Left ventricle myocardium superior (tissue), 1 donor: ENCODE measurements at regions not wholly inside any gene's neighbourhood (a gene's known extent, or its start where the extent isn't known, plus 50 kb on each side); places are given as distances from the start of the nearest gene placed in this dataset.

Experiments used
- ATAC-seq: fragments of 200-7000 bp; cut with Tn5 transposase; one replicate; pipeline ENCODE4 v1.9.1; 2020; ENCODE audit warnings: mild to moderate bottlenecking, moderate library complexity
- DNase-seq: peaks from one replicate; pipeline ENCODE4 v3.0.0-alpha.2; 2020
- intact Hi-C: fragments of 100-400 bp; cut with micrococcal nuclease; formaldehyde crosslinking; loops from one replicate; pipeline ENCODE4 v1.11.0; 2022
- donor health status: DM: no; HTN: yes; CAD: no; lungs with severe emphysema.

DNA sequence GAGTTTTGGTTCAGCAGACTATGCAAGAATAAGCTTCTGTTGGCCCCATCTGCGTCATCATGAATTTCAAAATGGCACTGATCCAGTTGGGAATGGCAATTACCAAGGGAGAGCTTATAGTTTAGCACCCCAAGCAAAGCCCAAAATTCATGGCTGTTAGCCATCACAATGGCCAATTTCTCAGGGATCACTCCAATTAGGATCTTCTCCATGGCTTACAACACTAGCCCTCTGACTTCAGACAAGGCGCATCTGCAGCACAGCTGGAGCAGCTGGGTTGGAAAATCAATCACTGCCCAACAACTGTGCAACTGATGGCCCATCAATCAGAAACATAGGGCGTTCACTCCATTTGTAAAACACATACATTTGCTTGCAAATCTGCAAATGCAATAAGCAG is 273.6 kb downstream of the SRBD1 start:
- DNase-seq, result no peak
- no peak for ATAC-seq
- intact Hi-C loops, result no loop called here

DNA sequence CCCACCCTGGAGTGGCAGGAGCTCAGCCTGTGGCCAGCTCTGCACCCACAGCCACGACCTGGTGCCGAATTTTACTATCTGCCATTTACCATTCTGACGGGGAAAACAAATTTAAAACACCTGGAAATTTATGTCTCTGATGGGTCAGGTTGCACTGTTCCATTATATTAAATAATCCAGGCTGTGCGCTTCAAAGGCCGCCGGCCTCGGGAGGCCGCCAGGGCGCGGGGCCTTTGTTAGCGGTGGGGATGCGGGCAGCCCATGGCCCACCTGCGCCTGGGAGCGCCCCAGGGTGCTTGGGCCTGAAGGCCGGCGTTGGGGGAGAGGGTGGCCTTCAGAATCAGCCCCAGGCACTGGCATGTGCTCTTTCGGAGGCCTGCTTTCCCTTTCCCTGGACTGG is 276.9 kb downstream of the SRBD1 start:
- no peak for DNase-seq
- no peak for ATAC-seq
- intact Hi-C loops, result no loop called here

DNA sequence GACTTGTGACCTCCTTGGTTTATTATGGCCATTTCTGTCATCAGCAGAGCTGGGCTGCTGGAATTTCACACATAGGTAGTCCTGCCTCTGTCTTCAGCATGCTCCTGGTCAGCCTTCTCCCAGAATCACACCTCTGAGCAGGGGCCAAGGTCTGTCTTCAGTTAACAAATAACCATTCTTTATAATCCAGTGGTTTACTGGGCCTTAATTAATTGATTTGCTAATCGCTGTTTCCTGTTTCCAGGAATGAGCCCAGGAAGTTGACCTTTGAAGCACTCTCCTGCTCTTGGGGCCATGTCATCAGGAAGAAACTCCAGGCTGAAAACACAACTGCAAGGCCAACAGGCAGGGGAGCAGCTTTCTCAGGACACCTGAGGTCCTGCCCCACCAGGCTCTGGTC is 278.5 kb downstream of the SRBD1 start:
- no peak for ATAC-seq
- DNase-seq, result no peak
- intact Hi-C loops, result no loop called here

DNA sequence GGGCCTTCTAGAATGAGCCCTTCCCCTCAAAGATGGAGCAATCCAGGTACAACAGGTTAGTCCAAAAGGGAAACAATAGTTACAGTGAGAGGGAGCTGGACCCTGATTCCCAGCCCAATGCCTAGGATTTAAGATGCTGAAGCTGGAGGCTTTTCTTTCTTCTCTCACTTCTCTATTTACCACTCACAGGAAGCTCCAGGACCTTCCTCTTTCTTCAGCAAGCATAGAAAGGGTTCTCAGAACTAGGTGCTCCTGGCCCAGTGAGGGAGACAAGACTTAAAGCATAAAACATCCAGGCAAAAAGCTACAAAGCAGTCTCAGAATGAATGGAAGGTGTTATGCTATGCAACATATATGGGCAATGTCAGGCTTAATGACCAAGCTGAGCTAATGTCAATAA is 279.0 kb downstream of the SRBD1 start:
- intact Hi-C loops, result no loop called here
- no peak for ATAC-seq

DNA sequence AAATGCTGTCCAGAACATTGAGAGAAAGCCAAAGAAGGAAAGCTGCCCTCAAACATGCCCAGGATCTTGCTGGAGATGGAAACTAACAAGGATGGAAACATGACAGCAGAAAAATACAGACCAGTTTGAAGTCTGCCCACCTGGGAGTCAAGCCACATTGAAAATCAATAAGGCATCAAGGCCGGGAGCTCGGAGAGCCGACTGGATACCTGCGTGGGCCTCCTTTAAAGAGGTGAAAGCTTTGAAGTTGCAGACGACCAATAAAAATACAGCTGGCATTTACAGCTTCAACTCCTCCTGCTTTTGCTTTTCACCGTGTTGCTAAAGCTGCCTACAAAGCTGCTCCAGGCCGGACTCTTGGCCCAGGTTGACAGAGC is 279.7 kb downstream of the SRBD1 start:
- intact Hi-C loops, result no loop called here
- ATAC-seq (no peak), DNase-seq (no peak)

More for the DNA sequence above, 279.0 kb downstream of the SRBD1 start:
- no peak for DNase-seq

DNA sequence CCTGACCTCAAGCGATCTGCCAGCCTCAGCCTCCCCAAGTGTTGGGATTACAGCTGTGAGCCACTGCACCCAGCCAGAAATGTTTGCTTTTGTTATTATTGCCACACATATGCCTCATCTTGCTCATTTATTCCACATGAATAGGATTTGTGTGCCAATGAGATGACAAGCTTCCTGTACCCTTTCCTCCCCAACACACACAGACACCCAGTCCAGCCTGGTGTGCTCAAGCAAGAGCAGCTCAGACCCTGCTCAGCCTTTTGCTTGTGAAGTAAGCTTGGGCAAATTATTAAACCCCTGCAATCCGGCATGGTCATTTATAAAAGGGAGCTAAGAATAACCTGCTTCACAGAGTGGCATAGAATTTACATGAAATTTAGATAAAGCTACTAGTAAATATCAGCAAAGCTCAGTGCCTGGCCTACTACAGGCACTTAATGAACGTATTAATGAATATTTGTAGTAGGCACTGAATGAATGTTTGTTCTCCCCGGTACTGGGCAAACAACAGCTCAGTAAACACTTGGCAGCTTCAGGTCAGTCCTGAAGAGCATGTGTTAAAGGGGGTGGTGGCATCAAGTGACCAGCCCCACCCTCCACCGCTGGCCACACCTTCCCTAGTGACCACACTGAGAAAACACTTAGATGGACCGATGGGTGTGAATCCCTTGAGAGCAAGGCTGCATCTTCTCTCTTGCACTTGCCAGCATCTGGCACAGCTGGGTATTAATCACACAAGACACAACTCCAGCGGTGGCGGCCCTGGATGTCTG is 280.2 kb downstream of the SRBD1 start:
- DNase-seq (no peak), ATAC-seq (no peak)
- intact Hi-C loops, result no loop called here

DNA sequence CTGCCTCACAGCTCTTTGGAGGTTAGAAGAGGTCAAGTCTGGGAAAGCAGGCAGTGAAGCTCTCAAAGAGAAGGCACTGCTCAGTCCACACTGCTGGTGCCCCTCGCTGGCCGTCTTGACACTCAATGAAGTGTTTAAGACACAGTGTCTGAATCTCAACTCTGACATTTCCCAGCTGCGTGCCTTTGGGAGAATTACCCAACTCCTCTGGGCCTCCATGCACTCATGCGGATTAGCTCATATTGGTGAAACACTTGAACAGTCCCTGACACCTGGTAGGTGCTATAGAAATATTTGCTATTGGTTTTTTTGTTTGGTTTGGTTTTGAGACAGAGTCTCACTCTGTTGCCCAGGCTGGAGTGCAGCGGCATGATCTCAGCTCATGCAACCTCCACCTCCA is 281.0 kb downstream of the SRBD1 start:
- ATAC-seq (no peak), DNase-seq (no peak)
- intact Hi-C loops, result no loop called here

DNA sequence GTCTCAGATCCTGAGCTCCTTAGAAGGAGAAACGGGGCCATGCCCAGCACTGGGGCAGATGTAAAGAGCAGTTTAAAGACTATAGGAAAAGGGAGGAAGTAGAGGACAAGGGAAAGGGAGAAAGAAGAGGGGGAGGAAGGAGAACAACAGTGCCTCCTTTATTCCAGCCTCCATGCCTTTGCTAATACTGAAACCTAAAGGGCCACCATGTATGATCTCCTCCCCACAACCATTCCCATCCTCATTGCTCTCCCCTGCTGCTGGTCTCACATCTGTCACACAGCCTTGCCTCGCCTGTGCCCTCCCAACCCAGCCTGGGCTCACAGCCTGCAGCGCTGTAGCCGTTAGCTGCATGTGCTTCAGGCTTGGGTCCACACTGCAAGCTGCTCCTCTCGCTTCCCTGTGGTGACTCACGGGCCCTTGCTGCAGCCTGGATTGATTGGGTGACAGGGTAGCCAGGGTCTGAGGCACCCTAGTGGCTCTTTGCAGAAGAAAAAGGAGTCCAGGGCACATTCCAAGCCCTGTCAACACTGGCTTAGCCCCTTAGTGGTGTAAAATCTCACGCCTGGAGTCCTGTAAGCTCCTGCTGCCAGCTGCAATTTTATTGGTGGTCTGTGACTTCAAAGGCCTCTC is 281.9 kb downstream of the SRBD1 start:
- ATAC-seq, result no peak
- intact Hi-C loops, result no loop called here
- DNase-seq, result no peak

DNA sequence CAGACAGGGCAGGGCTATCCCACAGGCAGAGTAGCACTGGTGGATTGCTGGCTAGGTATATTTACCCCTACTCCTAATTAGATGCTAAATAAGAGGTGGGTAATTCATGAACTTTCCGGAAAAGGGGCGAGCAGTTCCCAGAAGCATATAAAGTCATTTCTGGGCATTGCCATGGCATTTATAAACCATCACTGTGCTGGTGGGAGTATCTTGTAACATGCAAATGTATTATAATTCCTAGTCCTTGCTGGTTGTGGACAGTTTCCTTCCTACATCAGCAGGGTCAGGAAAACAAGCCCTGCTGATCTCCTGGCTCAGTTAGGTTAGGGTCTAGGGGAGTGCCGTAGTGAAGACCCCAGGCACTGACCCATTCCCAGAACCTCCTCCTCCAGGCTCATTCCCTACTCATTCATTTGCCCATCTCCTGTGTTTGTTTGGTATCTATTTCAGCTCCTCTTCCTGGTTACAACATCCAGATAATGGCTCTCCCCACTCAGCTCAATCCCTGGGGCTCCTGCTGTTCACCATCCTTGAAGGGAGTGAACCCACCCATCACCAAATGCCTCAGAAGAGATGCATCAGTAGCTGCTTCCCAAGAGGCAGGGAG is 282.7 kb downstream of the SRBD1 start:
- intact Hi-C loops, result no loop called here
- DNase-seq, result no peak
- ATAC-seq, result no peak

DNA sequence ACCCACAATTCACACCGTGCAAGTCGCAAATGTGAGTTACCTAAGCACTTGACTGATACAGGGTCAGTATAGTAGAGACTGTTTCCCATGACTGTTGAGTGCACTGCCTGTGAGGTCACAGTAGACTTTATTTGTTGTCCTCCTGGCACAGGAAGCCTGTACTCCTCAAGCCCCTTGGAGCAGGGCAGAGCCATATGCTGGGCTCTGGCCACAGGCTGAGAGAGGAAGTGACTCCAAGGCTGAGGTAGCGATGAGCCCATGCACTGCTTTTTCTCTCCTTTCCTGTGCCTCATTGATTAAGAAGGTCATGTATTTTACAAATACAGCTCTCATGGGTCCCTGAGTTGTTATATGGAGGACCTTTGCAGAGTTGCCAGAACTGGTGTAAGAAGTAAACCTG is 287.7 kb downstream of the SRBD1 start:
- intact Hi-C loops, result no loop called here
- DNase-seq (no peak), ATAC-seq (no peak)

DNA sequence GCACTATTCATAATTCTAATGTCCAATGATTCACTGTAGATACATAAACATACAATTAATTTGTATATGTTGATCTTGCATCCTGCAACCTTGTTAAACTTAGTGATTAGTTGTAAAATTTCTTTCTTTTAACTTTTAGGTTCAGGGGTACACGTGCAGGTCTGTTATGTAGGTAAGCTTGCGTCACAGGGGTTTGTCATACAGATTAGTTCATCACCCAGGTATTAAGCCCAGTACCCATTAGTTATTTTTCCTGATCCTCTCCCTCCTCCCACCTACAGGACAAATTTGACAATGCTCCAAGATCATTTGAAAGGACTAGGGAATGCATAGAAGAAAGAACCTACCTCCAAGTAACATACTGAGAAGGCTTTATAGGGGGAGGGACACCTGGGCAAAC is 290.1 kb downstream of the SRBD1 start:
- ATAC-seq (no peak), DNase-seq (no peak)
- intact Hi-C loops, result no loop called here

DNA sequence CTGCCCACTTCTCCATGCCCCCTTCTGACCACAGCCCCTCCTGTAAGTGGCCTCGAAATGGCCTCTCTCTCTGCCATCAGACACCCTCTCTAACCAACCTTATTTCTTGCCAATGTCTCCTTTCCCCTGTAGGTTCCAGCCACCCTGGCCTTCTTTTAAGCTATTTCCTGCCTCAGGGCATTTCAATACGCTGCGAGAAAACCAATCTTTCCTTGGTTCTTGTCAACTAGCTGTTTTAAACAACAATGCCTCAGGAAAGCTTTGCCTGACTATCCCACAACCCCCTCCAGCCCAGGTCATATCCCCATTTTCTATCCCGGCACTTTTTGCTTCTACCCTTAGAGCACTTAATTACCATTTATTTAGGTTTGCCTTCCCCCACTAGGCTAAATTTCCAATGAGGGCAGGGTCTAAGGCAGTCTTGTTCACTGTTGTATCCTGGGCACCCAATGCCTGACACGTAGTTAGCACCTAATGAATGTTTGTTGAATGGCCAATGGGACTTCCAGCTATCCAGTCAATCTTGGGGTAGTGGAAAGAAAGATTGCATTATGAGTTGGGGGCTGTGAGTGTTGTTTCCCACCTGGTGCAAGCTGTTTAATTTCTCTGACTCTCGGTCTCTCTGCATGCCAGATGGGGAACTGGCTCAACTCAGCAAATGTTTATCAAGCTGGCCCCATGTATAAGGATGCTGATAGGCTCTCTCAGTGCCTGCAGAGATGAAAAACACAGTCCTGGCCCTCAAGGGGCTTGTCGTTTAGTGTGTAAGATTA is 291.2 kb downstream of the SRBD1 start:
- intact Hi-C loops, result no loop called here
- DNase-seq, result no peak
- no peak for ATAC-seq

DNA sequence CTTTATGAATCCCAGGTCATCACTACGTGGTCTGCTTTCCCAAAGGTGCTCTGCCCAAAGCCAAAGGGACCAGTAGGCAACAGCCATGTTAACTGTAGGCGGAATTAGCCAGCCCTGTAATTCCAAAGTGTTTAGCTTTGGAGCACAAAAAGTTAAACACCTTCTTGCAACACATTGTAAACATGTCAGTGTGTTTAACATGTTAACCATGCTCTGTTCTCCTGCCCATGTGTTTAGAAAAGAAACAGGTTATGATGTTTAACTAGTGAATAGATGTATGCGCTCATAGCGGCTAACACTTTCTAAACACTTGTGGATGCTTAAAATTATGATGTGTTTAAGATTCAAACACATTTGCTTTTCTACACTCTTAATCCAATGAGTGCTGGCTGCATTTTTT is 292.4 kb downstream of the SRBD1 start:
- intact Hi-C loops, result no loop called here
- no peak for DNase-seq
- no peak for ATAC-seq

DNA sequence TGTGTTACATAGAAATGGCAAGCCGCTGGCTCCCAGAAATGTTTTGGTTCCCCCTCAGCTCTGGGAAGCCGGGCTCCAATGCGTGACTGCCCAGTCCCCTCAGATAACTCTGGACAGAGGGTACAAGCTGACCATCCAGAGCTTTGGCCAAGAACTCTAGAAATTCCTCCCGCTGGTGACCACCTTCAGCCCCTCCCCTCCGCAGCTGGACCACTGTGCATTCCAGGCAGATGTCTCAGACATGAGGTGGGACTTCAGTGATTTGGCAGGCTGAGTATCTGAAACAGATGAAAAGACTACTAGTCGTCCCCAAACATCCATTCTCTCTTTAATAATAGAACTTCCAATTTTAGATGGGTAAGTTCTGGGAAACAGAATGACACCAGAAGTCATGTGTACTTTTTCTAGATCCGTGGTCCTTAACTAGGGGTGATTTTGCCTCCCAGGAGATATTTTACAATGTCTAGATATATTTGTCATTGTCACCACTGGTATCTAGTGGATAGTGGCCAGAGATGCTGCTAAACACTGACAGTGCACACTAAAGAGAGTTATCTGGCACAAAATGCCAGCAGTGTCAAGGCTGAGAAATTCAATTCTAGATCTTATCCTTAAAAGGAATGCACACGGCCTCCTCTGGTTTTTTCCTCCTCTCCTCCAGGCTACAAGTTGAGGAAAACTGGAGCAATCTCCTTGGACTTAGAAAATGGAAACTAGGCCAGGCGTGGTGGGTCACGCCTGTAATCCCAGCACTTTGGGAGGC is 294.3 kb downstream of the SRBD1 start:
- ATAC-seq (no peak), DNase-seq (no peak)
- intact Hi-C loops, result no loop called here

DNA sequence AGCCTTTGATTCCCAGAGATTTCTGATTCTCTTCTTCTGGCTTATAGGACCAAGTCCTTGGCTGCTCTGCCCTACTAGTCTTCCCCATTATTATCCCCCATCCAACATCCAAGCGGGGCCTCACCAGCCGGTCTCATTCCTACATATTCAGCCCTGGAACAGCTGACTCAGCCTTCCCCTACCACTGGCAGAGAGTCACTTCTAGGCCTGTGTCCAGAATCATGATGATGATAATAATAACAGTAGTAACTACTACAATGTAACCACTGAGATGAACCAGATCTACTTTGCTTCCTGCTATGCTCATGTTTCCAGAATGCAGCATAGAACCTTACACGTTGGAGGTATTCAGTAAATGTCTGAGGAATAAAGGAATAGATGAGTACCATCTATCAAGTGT is 295.2 kb downstream of the SRBD1 start:
- intact Hi-C loops, result no loop called here
- ATAC-seq, result no peak
- DNase-seq, result no peak

DNA sequence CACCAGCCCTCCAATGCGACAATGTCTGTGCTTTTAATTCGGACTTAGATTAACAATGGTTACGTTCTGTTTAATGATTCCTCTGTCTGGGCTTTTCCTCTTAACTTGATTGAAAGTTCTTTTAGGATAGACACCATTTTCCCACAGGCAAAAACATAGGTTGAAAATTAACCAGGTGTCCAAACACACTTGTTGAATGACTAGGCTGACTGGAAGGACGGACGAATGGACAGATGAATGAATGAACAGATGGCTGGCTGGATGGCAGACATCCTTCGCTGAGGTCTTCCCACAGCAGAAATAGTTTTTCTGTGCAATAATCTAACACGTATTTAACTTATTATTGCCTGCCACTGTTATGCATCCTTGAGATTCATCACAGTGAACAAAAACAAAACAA is 298.8 kb downstream of the SRBD1 start:
- no peak for ATAC-seq
- DNase-seq, result no peak
- intact Hi-C loops, result no loop called here

DNA sequence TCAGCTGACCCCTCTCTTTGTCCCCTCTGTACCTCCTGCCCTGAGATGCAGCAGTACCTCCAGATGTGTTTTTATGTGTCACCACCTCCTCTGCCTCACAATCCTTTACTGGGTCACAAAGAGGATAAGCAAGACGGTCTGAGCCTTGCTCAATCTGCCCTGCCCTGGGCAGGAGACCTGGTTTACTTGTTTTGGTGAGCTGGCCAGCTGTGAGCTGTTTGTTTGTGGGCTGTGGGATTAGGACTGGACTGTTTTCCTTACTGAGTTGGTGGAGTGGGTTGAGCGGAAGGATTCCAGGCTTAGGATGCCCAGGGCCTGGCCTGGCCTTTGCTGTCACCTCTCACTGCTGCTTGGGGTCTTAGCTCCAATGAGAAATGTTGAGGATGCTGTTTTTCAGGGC is 299.5 kb downstream of the SRBD1 start:
- DNase-seq (no peak), ATAC-seq (no peak)
- intact Hi-C loops, result no loop called here

DNA sequence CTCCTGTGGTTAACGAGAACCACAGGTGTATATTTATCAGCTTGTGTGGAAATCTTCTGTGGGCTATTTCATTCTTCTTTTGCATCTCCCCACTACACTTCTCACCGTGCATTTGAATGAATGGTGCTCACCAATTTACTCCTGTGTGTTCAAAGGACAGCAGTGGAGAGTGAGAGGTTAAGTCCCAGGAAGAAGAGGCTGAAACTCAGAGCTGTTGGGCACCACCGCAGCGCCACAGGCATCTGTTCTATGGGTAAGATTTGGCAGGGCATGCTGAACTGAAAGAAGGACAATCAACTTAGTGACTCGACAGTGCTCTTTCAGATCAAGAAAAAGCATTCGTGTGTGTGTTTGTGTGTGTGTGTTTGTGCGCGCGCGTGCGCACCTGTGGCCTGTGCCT is 297.9 kb upstream of the SIX2 start:
- ATAC-seq, result no peak
- intact Hi-C loops, result no loop called here
- no peak for DNase-seq

DNA sequence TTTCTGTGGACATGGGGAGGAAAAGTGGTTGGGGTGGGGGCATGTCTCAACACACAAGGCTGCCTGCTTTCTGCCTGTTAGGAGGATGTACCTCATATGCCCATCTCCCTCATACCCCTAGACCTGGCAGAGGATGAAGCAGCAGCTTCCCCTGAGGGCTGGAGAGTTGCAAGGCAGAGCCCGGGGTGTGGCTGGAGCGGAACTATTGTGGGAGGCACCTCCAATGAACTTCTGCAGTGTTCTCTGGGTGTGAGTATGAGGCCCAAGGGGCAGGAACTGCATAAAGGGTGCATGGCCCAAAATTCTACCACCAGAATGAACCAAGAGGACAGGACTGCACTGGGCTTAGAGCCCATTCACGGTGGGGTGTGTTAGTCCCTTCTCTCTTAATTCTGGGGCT is 296.3 kb upstream of the SIX2 start:
- DNase-seq (no peak), ATAC-seq (no peak)
- intact Hi-C loops, result no loop called here
